ENCODE measurements at regions not wholly inside any gene's neighbourhood (a gene's known extent, or its start where the extent isn't known, plus 50 kb on each side); places are given as distances from the start of the nearest gene placed in this dataset.

DNA sequence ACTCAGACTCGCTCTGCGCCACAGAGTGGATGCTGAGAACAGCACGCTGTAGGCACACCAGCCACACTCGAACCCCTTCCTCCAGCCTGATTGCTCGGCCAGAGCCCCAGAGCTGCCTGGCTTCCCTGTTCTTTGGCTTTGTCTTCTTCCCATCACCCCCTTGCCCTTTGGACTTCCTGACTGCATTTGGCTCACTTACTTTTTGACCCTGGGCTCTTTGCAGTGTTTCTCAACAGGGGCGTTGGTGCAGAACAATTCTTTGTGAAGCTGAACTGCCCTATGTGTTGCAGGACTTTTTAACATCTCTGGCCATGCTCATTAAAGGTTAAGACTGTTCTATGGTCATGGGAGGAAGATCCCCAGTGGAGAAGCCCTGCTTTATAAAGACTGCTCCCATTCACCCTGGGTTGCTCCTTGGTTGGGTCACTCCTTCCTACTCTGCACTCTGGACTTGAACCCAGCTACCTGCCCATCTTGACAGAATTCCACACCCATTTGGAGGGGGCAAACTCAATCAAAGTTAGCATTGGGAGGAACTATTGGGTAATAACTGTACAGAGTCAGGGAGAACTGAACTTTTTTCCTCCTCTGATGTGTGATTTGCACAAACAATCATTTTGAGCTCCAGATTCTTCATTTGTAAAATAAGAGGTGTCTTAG lies 127.7 kb upstream of the PLEKHG7 start:
- DNase-seq = no peak

DNA sequence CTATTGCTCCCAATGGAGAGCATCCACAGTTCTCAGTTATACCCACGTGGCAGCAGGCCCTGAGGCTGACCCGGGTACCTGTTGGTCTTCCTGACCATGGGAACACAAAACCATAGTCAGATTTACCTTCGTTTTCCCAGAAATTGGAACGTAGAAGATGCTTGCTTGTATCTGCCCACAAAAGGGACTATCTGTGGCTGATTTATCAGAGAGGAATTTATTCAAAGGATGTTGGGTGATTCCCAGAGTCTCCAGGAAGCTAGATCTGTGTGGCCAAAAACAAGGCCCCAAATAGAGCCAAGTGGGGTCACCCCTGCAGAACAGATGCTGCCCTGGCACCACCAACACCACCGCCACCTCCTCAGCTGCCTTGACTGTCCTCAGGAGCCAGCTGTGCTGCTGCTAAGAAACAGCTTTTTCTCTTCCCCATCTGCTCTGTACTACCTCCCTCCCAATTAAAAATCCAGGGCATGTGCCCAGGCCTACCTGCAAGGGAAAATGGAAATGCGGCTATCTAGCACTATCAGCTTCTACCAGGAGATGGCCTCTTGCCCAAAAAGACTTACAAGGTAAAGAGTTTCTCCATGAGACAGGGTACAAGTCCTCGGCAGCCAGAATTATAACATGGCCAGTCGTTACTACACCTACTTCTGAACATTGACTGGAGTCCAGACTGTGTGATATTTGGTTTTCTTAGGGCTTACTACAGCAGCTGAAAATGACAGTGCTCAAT lies 128.6 kb upstream of the PLEKHG7 start:
- no peak for DNase-seq

GRCh38 chr12:92573104-92573503 lies 129.7 kb upstream of the PLEKHG7 start:
- DNase-seq = no peak

GRCh38 chr12:92571844-92572543 lies 130.8 kb upstream of the PLEKHG7 start:
- no peak for DNase-seq

DNA sequence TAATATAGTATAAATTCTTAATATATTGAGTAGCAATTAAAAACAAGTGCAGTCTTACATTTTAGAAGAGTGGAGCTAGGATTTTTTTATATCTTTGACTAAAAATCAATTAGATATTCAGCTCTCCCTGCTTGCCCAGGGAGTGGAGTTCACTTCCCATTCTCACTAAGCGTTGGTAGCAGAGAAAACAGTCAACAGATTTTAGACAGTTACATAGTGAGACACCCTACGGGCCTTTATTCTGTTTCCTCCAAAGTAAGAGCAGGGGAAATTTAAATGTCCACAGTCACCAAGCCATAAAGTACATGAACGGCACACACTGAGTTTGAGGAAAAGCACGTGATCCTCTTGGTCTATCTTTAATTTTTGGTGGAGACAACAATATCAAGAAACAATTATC lies 131.6 kb upstream of the PLEKHG7 start:
- DNase-seq = no peak

DNA sequence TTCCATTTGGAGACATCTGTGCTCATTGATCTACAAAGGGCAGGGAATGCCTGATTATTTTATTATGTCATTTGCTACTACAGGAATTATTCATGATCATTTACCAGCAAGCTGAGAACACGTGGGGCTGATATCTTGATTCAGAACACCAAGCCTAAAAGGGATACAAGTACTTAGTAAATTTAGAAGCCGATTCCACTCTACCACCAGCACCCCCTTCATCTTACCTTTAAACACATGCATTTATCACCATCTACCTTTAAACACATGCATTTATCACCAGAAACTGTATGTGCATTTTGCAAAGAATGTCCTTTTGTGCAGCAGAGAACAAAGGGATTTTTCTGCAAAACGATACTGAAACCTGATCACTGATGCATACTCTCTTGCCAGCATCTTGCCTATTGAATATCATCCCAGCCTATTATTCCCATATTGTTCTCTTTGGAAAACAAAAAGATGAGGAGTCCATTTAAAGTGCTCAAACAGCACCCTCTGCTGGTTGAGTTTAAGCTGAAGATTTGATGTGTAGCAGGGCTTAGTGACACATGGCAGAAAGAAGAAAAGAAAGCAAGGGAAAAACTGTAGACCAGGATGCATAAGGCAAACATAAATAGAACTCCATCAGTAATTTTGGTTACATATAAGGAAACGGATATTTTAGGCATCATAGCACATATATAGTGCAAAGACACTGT lies 132.6 kb upstream of the PLEKHG7 start:
- no peak for DNase-seq

DNA sequence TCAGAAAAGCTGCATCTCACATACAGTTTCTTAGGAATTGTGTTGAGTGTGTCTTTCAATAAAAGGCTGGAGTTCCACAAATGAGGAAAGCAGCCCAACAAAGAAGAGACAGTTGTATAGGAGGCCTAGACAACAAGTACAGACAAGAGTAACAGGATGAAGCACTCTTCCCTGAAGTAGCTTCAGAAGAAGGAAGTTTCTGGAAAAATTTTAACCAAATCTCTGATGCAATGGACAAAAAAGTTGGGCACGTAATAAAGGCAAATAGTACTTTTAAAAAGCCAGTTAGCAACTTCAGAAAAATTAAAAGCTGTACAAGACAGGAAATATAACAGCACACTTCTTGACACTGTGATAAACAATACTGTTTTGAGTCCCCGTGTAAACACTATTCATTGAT lies 134.1 kb upstream of the PLEKHG7 start:
- DNase-seq = no peak

DNA sequence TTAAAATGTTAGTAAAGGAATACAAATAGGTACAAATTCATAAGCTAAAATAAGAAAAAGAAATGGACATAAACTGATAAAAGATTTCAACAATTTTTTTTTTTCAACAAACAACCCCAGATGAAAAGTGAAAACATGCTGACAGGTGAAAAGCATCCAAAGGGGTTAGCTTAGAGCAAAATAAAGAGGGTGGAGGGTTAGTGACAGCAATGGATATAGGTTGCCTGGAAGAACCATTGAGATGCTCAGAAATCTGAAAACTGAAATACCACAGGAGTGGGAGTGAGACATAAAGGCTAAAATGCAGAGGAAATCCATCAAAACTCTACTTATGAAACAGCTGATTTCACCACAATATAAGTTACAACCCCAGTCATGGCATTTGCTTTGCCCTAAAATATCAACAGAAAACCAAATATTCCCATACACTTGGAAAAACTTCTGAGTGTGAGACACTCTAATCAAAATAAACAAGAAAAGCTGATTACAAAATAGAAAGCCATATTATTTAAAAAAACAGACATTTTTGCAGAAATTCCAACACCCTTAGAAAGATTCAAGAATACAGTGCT lies 136.3 kb upstream of the PLEKHG7 start:
- DNase-seq = no peak

GRCh38 chr12:92563819-92564218 lies 139.0 kb upstream of the PLEKHG7 start:
- no peak for DNase-seq

GRCh38 chr12:92562063-92562734 lies 140.6 kb upstream of the PLEKHG7 start:
- no peak for DNase-seq

DNA sequence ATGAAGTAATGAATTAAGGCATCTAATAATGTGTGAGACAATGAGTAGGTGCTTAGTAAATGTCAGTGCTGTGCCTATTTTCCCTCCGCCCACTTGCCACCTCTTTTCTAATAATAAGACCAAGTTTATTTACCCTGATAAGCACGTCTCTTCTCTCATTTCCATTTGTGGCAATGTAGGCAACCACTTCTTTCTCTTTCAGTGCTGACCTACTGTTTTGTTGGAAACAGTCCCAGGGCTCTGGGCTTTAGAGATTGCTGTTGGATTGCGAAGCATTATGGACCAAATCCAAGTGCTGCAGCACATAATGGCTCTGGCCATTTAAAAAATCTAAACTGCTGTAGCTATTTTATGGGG lies 141.3 kb upstream of the PLEKHG7 start:
- DNase-seq = no peak

- no peak for DNase-seq
Observed at GRCh38 chr12:92560713-92561542, 141.9 kb upstream of the PLEKHG7 start.

DNA sequence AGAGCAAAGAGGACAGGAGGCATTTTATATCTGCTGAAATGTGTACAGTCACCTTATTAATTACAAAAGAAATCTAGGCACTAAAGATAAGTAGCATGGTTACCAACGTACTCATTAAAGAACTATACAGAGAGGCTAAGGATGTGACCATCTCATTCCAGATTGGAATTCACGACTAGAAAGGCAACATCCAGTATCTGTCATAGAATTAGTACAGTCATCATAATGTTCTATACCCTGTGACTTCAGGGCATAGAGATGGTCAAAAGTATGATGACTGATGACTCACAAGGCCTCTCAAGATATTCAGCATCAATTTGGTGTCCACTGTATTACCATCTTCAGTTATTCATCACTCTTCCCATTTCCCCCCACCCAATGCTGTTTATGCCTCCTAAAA lies 144.0 kb upstream of the PLEKHG7 start:
- DNase-seq = no peak

DNA sequence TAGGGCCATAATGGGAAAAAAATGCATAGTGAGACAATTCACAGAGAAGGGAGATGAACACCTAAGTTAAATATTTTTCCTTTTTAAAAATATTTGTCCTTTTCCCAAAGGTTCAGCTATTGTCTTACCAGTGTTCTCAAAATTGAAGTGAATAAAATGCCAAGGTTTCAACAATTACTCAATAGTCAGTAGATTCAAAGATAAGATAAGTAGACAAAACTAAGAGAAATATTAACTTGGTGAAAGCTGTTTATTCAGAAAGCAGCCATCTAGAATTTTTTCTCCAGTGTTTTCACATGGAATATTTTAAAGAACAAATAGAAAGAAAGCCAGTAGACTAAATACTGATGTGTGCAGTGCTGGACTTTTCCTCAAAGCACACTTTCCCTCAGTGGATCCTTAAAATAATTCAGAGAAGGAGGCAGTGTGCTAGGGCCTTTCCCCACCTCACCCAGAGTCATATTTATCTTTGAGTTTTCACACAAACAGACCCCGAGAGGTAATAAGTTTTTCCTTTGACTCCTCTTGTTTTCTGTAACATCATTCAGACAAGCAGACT lies 144.5 kb upstream of the PLEKHG7 start:
- no peak for DNase-seq

DNA sequence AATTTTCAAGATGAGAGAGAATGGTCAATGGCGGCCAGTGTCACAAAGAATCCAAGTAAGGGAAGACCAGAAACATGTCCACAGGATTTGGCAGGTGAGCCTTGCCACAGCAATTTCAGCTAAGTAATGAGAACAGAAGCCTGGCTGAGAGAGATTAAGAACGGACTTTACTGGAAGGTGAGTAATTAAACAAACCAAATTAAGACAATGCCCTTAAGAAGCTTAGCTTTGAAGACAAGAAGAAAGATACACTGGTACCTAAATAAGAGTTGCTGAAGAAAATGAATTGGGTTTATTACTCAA lies 145.4 kb upstream of the PLEKHG7 start:
- DNase-seq = no peak

GRCh38 chr12:92556637-92557421 lies 146.0 kb upstream of the PLEKHG7 start:
- DNase-seq = no peak

DNA sequence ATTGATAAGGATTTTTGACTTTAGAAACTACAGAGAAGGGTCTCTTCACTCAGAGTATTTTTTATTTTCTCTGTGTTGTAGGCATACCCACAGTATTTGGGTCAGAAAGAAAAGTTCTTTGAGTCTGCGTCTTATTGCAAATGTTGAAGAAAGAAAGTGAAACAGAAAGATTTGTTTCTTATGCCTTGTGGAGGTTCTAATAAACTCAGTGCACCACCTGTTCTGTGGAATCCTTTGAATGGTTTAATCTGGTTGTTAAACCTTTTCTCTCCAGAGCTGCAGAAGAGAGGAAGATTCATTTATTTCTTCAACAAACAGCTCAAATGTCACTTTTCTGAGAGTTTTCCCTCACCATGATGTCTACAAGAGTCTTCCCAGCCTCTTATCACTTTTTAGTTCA lies 146.6 kb upstream of the PLEKHG7 start:
- DNase-seq = no peak

DNA sequence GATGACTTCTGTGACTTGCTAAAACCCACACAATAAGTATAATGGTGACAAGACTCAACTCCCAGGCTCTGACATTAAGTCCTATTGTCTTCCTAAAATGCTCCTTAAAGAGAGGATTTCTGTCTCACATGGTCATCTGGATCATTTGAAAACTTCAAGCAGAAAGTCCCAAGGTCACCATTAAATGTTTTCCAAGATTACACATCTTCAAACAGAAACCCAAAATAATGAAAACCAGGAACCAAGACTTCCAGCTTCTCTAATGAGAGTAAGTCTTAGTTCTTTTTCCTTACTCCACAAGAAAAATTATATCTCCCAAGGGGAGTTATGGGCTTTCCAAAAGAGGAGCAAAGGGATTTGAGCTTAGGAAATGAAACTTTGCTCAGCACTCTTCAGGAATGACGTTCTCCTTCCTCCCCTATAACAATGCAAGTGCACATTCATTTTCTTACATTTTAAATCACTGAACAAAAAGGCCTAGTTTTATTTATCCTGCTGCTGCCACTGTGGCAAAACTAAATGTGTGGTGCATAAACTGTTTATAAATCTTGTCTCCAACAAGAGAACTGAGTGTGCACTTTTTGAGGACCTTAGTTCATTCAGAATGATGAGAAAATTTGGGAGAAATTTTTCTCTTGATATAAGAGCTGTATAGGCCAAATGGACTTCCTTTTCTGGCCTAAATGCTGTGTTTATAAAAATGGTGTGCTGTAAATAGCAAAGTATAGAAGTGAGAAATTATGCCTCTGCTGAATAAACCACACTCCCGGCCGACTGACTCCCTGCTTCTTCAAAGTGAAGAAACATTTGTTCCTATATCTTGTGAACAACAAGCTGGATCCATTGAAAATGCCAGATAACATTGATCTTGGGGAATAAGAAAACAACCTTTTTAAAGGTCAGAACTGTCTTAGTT lies 148.4 kb upstream of the PLEKHG7 start:
- DNase-seq = no peak

DNA sequence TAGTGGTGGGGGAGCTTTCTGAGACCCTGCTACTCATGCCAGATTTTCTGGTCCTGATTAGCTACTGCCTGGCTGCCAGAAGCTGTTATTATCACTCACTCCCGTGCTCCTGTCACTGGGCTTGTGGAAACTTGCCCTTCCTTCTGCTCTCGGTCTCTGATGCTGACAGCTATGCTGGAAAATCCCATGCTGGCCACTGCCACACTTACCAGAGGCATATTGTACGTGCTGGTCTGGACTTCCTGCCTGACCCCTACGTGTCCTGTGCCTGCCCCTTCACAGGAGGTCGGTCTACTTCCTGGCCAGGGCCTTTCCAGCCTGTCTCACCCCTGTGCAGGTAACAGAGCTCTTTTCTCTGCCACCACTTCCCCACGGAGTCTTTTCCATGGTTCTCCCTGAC lies 149.4 kb upstream of the PLEKHG7 start:
- no peak for DNase-seq
